HEK293T (cell line): ENCODE measurements at regions not wholly inside any gene's neighbourhood (a gene's known extent, or its start where the extent isn't known, plus 50 kb on each side); places are given as distances from the start of the nearest gene placed in this dataset.

Experiments
- BHLHE40 ChIP-seq: fragments of 450-650 bp; IDR thresholded peaks from 2 replicates; pipeline ENCODE4 v1.6.1; 2016; ENCODE audit warnings: mild to moderate bottlenecking, moderate library complexity, borderline replicate concordance
- CTBP1 ChIP-seq: fragments of 450-650 bp; IDR thresholded peaks from 2 replicates; pipeline ENCODE4 v1.6.1; 2016; ENCODE audit warnings: borderline replicate concordance
- ELF4 ChIP-seq: fragments of 450-650 bp; IDR thresholded peaks from 2 replicates; pipeline ENCODE4 v1.6.1; 2017; ENCODE audit warnings: antibody characterized with exemption
- FOXA1 ChIP-seq: fragments of 450-650 bp; IDR thresholded peaks from 2 replicates; pipeline ENCODE4 v1.6.1; 2016; ENCODE audit warnings: mild to moderate bottlenecking
- FOXK2 ChIP-seq: fragments of 450-650 bp; IDR thresholded peaks from 2 replicates; pipeline ENCODE4 v1.6.1; 2016; ENCODE audit warnings: mild to moderate bottlenecking
- FOXM1 ChIP-seq: fragments of 450-650 bp; IDR thresholded peaks from 2 replicates; pipeline ENCODE4 v1.6.1; 2017; ENCODE audit warnings: mild to moderate bottlenecking, borderline replicate concordance
- HDGF ChIP-seq: fragments of 450-650 bp; IDR thresholded peaks from 2 replicates; pipeline ENCODE4 v1.6.1; 2017; ENCODE audit warnings: antibody characterized with exemption, borderline replicate concordance
- LEF1 ChIP-seq: fragments of 450-650 bp; IDR thresholded peaks from 2 replicates; pipeline ENCODE4 v1.6.1; 2017; ENCODE audit warnings: mild to moderate bottlenecking, borderline replicate concordance
- NFRKB ChIP-seq: fragments of 450-650 bp; IDR thresholded peaks from 2 replicates; pipeline ENCODE4 v1.6.1; 2016; ENCODE audit warnings: mild to moderate bottlenecking, moderate library complexity
- PKNOX1 ChIP-seq: fragments of 450-650 bp; IDR thresholded peaks from 2 replicates; pipeline ENCODE4 v1.6.1; 2016
- SP1 ChIP-seq: fragments of 450-650 bp; IDR thresholded peaks from 2 replicates; pipeline ENCODE4 v1.6.1; 2017
- SUZ12 ChIP-seq: fragments of 450-650 bp; IDR thresholded peaks from 2 replicates; pipeline ENCODE4 v1.6.1; 2016; ENCODE audit warnings: mild to moderate bottlenecking
- TARDBP ChIP-seq: fragments of 450-650 bp; IDR thresholded peaks from 2 replicates; pipeline ENCODE4 v1.6.1; 2016
- ZNF384 ChIP-seq: fragments of 450-650 bp; IDR thresholded peaks from 2 replicates; pipeline ENCODE4 v1.6.1; 2016

GRCh38 chr6:93045156-93045555 lies 374.2 kb downstream of the EPHA7 start:
- TF ChIP-seq BHLHE40 (no peak), ZNF384 (no peak), TARDBP (no peak), FOXA1 (no peak), CTBP1 (no peak), NFRKB (no peak), FOXM1 (no peak), FOXK2 (no peak), ELF4 (no peak), LEF1 (no peak), SP1 (no peak), SUZ12 (no peak), PKNOX1 (no peak), HDGF (no peak)
